PC-3 (cell line): ENCODE measurements at regions not wholly inside any gene's neighbourhood (a gene's known extent, or its start where the extent isn't known, plus 50 kb on each side); places are given as distances from the start of the nearest gene placed in this dataset.

Source experiments
- ATAC-seq: fragments of 200-7000 bp; cut with Tn5 transposase; 2 replicates; pipeline ENCODE4 v1.9.1; 2020; ENCODE audit warnings: mild to moderate bottlenecking, moderate library complexity
- BruUV-seq: library from RNA; stranded (reverse); fragments of 400-500 nt; replicated peaks from 2 replicates; lab custom pipeline; 2021; lab: Mats Ljungman, UMichigan
- CTCF ChIA-PET: fragments of 300-600 bp; sonication (Branson Sonifier 250); formaldehyde crosslinking; loops from one replicate; lab custom pipeline; 2022; ENCODE audit warnings: antibody characterized with exemption; lab: Charles Lee
- POLR2A ChIA-PET: fragments of 300-600 bp; sonication (Branson Sonifier 250); formaldehyde crosslinking; loops from one replicate; lab custom pipeline; 2022; ENCODE audit warnings: antibody characterized with exemption; ENCODE audit not compliant: unreplicated experiment; lab: Charles Lee
- DNase-seq: peaks from one replicate; pipeline ENCODE4 v3.0.0-alpha.2; 2015
- H2AFZ ChIP-seq: fragments of 300-600 bp; sonication (generic); 2 replicates; pipeline ENCODE4 v1.6.0; 2016; ENCODE audit warnings: antibody characterized with exemption, low read length
- H3F3A ChIP-seq: fragments of 300-600 bp; sonication (generic); one replicate; pipeline ENCODE4 v1.6.0; 2017; ENCODE audit warnings: antibody characterized with exemption, low read length, control low read depth, mild to moderate bottlenecking; ENCODE audit not compliant: unreplicated experiment
- H3K27ac ChIP-seq: fragments of 300-600 bp; sonication (generic); 2 replicates; pipeline ENCODE4 v1.5.1; 2016; ENCODE audit warnings: mild to moderate bottlenecking, low read length
- H3K27me3 ChIP-seq: fragments of 300-600 bp; sonication (generic); 2 replicates; pipeline ENCODE4 v1.6.1; 2016; ENCODE audit warnings: low read length, mixed read lengths
- H3K36me3 ChIP-seq: fragments of 300-600 bp; sonication (generic); 2 replicates; pipeline ENCODE4 v1.6.1; 2016; ENCODE audit warnings: low read depth, mixed run types, low read length, mixed read lengths
- H3K4me1 ChIP-seq: fragments of 300-600 bp; sonication (generic); 2 replicates; pipeline ENCODE4 v1.5.1; 2016; ENCODE audit warnings: low read length; ENCODE audit not compliant: insufficient read depth
- H3K4me2 ChIP-seq: fragments of 300-600 bp; sonication (generic); 2 replicates; pipeline ENCODE4 v1.6.0; 2016; ENCODE audit warnings: low read length
- H3K4me3 ChIP-seq: fragments of 300-600 bp; sonication (generic); 2 replicates; pipeline ENCODE4 v1.5.1; 2016; ENCODE audit warnings: mild to moderate bottlenecking, low read length, mixed read lengths
- H3K79me2 ChIP-seq: fragments of 300-600 bp; sonication (generic); 2 replicates; pipeline ENCODE4 v1.6.1; 2017; ENCODE audit warnings: low read length, mixed read lengths
- H3K9ac ChIP-seq: fragments of 300-600 bp; sonication (generic); 2 replicates; pipeline ENCODE4 v1.6.0; 2016; ENCODE audit warnings: mild to moderate bottlenecking, low read length
- H3K9me2 ChIP-seq: fragments of 300-600 bp; sonication (generic); replicated peaks from 2 replicates; pipeline ENCODE4 v1.6.1; 2016; ENCODE audit warnings: mixed run types, low read length, mixed read lengths
- H3K9me3 ChIP-seq: fragments of 300-600 bp; sonication (generic); 2 replicates; pipeline ENCODE4 v1.6.1; 2016; ENCODE audit warnings: low read length, mixed read lengths
- H4K20me1 ChIP-seq: fragments of 300-600 bp; sonication (generic); 2 replicates; pipeline ENCODE4 v1.6.1; 2016; ENCODE audit warnings: low read length, mixed read lengths
- EZH2 ChIP-seq: fragments of 300-600 bp; sonication (generic); IDR thresholded peaks from one replicate; pipeline ENCODE4 v1.6.1; 2017; ENCODE audit warnings: antibody characterized with exemption, mild to moderate bottlenecking, low read length; ENCODE audit not compliant: unreplicated experiment
- EZH2phosphoT487 ChIP-seq: fragments of 300-600 bp; sonication (generic); IDR thresholded peaks from 2 replicates; pipeline ENCODE4 v1.6.1; 2018; ENCODE audit warnings: mild to moderate bottlenecking, antibody characterized with exemption, low read length, borderline replicate concordance
- intact Hi-C: fragments of 100-400 bp; cut with micrococcal nuclease; formaldehyde crosslinking; loops from 2 replicates; pipeline ENCODE4 v1.9.0; 2023
- TF ChIP-seq, protein P1 (sequence below): fragments of 300-600 bp; sonication (generic); conservative IDR thresholded peaks from 2 replicates; pipeline ENCODE4 v1.5.1; 2017; ENCODE audit warnings: antibody characterized with exemption, low read depth, mild to moderate bottlenecking, low read length

DNA sequence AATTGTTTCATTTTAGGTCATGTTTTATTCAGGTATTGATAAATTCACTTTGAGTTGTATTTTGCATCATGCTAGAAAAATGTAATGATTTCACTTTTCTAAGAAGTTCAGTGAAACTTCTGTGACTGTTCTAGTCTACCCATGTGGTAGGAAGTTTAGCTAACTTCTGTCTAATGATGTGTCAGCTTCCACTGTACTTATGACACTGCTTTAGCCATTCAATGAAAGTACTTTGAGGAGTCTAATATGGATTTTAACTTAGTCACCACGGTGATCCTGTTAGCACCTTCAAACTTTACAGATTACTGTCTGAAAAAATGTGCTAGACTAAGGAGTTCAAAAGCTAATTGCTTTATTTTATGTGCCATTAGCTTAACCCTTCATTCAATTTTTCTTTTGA lies 1510.5 kb upstream of the CDH9 start:
- DNase-seq (peak; percentile 41), ATAC-seq (peak; percentile 73)
- H3K4me1 ChIP-seq, result peaks cover 6% of the 10 kb centered on the region
- H3K9me2 ChIP-seq, result no peaks in the 10 kb centered on the region
- CTCF ChIA-PET, result no interaction called here
- H3K9me3 ChIP-seq, result no peaks in the 10 kb centered on the region
- H4K20me1 ChIP-seq, result no peaks in the 10 kb centered on the region
- no TSS peak for BruUV-seq
- H3K27ac ChIP-seq, result no peak overlapping the region
- TF ChIP-seq EZH2 (no peak), EZH2phosphoT487 (no peak)
- TF ChIP-seq, protein P1, sequence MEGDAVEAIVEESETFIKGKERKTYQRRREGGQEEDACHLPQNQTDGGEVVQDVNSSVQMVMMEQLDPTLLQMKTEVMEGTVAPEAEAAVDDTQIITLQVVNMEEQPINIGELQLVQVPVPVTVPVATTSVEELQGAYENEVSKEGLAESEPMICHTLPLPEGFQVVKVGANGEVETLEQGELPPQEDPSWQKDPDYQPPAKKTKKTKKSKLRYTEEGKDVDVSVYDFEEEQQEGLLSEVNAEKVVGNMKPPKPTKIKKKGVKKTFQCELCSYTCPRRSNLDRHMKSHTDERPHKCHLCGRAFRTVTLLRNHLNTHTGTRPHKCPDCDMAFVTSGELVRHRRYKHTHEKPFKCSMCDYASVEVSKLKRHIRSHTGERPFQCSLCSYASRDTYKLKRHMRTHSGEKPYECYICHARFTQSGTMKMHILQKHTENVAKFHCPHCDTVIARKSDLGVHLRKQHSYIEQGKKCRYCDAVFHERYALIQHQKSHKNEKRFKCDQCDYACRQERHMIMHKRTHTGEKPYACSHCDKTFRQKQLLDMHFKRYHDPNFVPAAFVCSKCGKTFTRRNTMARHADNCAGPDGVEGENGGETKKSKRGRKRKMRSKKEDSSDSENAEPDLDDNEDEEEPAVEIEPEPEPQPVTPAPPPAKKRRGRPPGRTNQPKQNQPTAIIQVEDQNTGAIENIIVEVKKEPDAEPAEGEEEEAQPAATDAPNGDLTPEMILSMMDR, result no peak
- H3F3A ChIP-seq, result no peaks in the 10 kb centered on the region
- no peaks in the 10 kb centered on the region for H3K79me2 ChIP-seq
- POLR2A ChIA-PET, result no interaction called here
- H2AFZ ChIP-seq, result peak overlapping the region; percentile 14; the same call in 1 of the 2 replicates
- H3K4me3 ChIP-seq, result no peak overlapping the region
- H3K4me2 ChIP-seq, result no peak overlapping the region
- intact Hi-C loops, result no loop called here
- H3K36me3 ChIP-seq, result no peaks in the 10 kb centered on the region
- no peak overlapping the region for H3K9ac ChIP-seq
- H3K27me3 ChIP-seq, result no peaks in the 10 kb centered on the region

DNA sequence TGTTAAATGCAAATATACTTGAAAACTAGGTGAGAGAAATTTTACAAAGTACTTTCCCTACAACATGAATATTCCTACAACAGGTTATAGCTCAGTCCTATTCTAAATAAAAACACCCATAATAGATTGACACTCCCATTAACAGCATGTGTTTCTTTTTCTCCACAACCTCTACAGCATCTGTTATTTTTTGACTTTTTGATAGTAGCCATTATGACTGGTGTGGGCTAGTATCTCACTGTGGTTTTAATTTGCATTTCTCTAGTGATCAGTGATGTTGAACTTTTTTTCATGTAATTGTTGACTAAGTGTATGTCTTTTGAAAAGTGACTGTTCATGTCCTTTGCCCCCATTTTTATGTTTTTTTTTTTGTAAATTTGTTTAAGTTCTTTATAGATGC lies 1506.1 kb upstream of the CDH9 start:
- Histone ChIP-seq H3K36me3 (no peaks in the 10 kb centered on the region), H3K4me2 (no peak overlapping the region), H4K20me1 (no peaks in the 10 kb centered on the region), H3K4me3 (no peak overlapping the region), H3K9me2 (no peaks in the 10 kb centered on the region), H3K27me3 (no peaks in the 10 kb centered on the region), H3F3A (peaks cover 3% of the 10 kb centered on the region), H3K9ac (no peak overlapping the region), H3K27ac (no peak overlapping the region), H3K4me1 (peaks cover 17% of the 10 kb centered on the region), H3K9me3 (no peaks in the 10 kb centered on the region), H2AFZ (no peak overlapping the region), H3K79me2 (no peaks in the 10 kb centered on the region)
- BruUV-seq, result no TSS peak
- ATAC-seq, result no peak
- POLR2A ChIA-PET, result no interaction called here
- intact Hi-C loops, result no loop called here
- no peak for TF ChIP-seq EZH2phosphoT487
- CTCF ChIA-PET, result no interaction called here
- DNase-seq, result no peak

DNA sequence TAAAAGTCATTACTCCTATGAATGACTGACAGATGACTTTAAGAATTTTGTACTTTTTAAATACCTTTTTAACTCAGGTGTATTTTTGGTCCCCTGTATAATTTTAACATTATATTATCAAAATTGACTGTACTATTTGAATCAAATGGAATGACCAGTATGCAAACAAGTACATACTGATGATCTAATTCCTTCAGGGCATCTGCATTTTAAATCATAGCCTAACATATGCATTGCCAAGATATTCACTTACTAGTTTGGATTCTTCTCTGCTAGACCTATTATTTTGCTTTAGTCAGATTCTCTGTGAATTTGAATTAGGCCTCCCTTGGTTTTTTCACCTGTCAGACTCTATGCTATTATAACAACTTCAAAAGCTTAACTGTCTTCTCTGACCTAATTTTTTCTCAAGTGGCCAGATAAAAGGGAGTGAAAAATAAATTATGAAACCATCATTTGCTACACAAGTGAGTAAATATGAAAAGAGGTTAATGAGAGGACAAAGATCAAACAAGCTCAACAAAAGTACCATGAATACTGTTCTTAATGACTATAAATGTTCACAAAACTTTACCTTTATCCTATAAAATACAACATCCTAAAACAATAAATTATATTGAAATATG lies 1505.2 kb upstream of the CDH9 start:
- BruUV-seq, result no TSS peak
- H3K4me1 ChIP-seq, result peaks cover 12% of the 10 kb centered on the region
- no peaks in the 10 kb centered on the region for H3K36me3 ChIP-seq
- CTCF ChIA-PET, result no interaction called here
- H3K79me2 ChIP-seq, result no peaks in the 10 kb centered on the region
- intact Hi-C loops, result no loop called here
- no peak overlapping the region; the same call in 1 of the 2 replicates for H3K4me2 ChIP-seq
- no peak overlapping the region for H2AFZ ChIP-seq
- DNase-seq (no peak), ATAC-seq (peak; percentile 13; the same call in 1 of the 2 replicates)
- POLR2A ChIA-PET, result no interaction called here
- TF ChIP-seq EZH2phosphoT487 (no peak), EZH2 (no peak)
- TF ChIP-seq, protein P1, result no peak
- H3K9ac ChIP-seq, result no peak overlapping the region
- no peaks in the 10 kb centered on the region for H3K9me3 ChIP-seq
- no peak overlapping the region for H3K4me3 ChIP-seq
- no peaks in the 10 kb centered on the region for H3K9me2 ChIP-seq
- H3F3A ChIP-seq, result peaks cover 3% of the 10 kb centered on the region
- no peaks in the 10 kb centered on the region for H3K27me3 ChIP-seq
- no peaks in the 10 kb centered on the region for H4K20me1 ChIP-seq
- H3K27ac ChIP-seq, result no peak overlapping the region
